ENCODE measurements at regions not wholly inside any gene's neighbourhood (a gene's known extent, or its start where the extent isn't known, plus 50 kb on each side); places are given as distances from the start of the nearest gene placed in this dataset.

- DNase-seq = no peak
Measured at GRCh38 chr10:131445623-131446022, 134.1 kb upstream of the TCERG1L start.

- DNase-seq = no peak
Measured at GRCh38 chr10:131446171-131446570, 134.7 kb upstream of the TCERG1L start.

GRCh38 chr10:131448171-131448570 lies 136.7 kb upstream of the TCERG1L start:
- no peak for DNase-seq

- DNase-seq = no peak
Measured at GRCh38 chr10:131448883-131449282, 137.4 kb upstream of the TCERG1L start.

GRCh38 chr10:131450216-131450765 lies 138.8 kb upstream of the TCERG1L start:
- DNase-seq = no peak

GRCh38 chr10:131451407-131452015 lies 140.0 kb upstream of the TCERG1L start:
- DNase-seq = no peak

- no peak for DNase-seq
Measured at GRCh38 chr10:131452926-131453720, 141.6 kb upstream of the TCERG1L start.

- peak; percentile 83 for DNase-seq
Measured at GRCh38 chr10:131453721-131454634, 142.5 kb upstream of the TCERG1L start.

- DNase-seq = no peak
Measured at GRCh38 chr10:131456411-131456810, 144.9 kb upstream of the TCERG1L start.

GRCh38 chr10:131461093-131461492 lies 149.6 kb upstream of the TCERG1L start:
- DNase-seq = no peak

GRCh38 chr10:131464789-131465188 lies 153.3 kb upstream of the TCERG1L start:
- no peak for DNase-seq

GRCh38 chr10:131469551-131469950 lies 158.0 kb upstream of the TCERG1L start:
- DNase-seq = no peak

- no peak for DNase-seq
Measured at GRCh38 chr10:131473645-131474044, 162.1 kb upstream of the TCERG1L start.

GRCh38 chr10:131474416-131474815 lies 162.9 kb upstream of the TCERG1L start:
- no peak for DNase-seq

GRCh38 chr10:131475043-131475442 lies 163.5 kb upstream of the TCERG1L start:
- DNase-seq = no peak

GRCh38 chr10:131475803-131476202 lies 164.3 kb upstream of the TCERG1L start:
- no peak for DNase-seq

GRCh38 chr10:131477457-131478121 lies 166.1 kb upstream of the TCERG1L start:
- DNase-seq = no peak

- no peak for DNase-seq
Measured at GRCh38 chr10:131478377-131478989, 167.0 kb upstream of the TCERG1L start.

- DNase-seq = no peak
Measured at GRCh38 chr10:131480066-131480465, 168.5 kb upstream of the TCERG1L start.

- DNase-seq = no peak
Measured at GRCh38 chr10:131480861-131481260, 169.3 kb upstream of the TCERG1L start.

GRCh38 chr10:131485732-131486131 lies 174.2 kb upstream of the TCERG1L start:
- DNase-seq = no peak

- no peak for DNase-seq
Measured at GRCh38 chr10:131487822-131488221, 176.3 kb upstream of the TCERG1L start.

All from hematopoietic multipotent progenitor cell treated with erythropoietin and hydrocortisone succinate and interleukin-3 and kit ligand, for 4 days (in vitro differentiated cells).